H9 (cell line): ENCODE measurements at regions not wholly inside any gene's neighbourhood (a gene's known extent, or its start where the extent isn't known, plus 50 kb on each side); places are given as distances from the start of the nearest gene placed in this dataset.

Experiments used
- DNase-seq: peaks from one replicate; pipeline ENCODE4 v3.0.0-alpha.2; 2017
- H2AFZ ChIP-seq: one replicate; pipeline ENCODE4 v1.6.1; 2013; ENCODE audit warnings: mild to moderate bottlenecking, low read length, control low read depth, moderate library complexity
- H2AK5ac ChIP-seq: 2 replicates; pipeline ENCODE4 v1.6.1; 2013; ENCODE audit warnings: low read length, control low read depth, mixed read lengths; ENCODE audit not compliant: insufficient read length
- H2BK120ac ChIP-seq: one replicate; pipeline ENCODE4 v1.6.1; 2013; ENCODE audit warnings: low read depth, mild to moderate bottlenecking, low read length, control low read depth, inconsistent platforms; ENCODE audit not compliant: poor library complexity, severe bottlenecking
- H2BK12ac ChIP-seq: 2 replicates; pipeline ENCODE4 v1.6.1; 2013; ENCODE audit warnings: low read length, control low read depth, mixed read lengths, low read depth; ENCODE audit not compliant: insufficient read length
- H2BK15ac ChIP-seq: 2 replicates; pipeline ENCODE4 v1.6.1; 2013; ENCODE audit warnings: low read depth, low read length, control low read depth
- H2BK20ac ChIP-seq: one replicate; pipeline ENCODE4 v1.6.1; 2013; ENCODE audit warnings: low read depth, mild to moderate bottlenecking, low read length, control low read depth, inconsistent platforms; ENCODE audit not compliant: poor library complexity, severe bottlenecking
- H2BK5ac ChIP-seq: 2 replicates; pipeline ENCODE4 v1.6.1; 2013; ENCODE audit warnings: low read length, control low read depth, mixed read lengths; ENCODE audit not compliant: insufficient read length
- H3K14ac ChIP-seq: 2 replicates; pipeline ENCODE4 v1.6.1; 2013; ENCODE audit warnings: low read length, control low read depth; ENCODE audit not compliant: insufficient read depth
- H3K18ac ChIP-seq: 2 replicates; pipeline ENCODE4 v1.6.1; 2013; ENCODE audit warnings: low read depth, mild to moderate bottlenecking, mixed read lengths, low read length, control low read depth; ENCODE audit not compliant: insufficient read length
- H3K23ac ChIP-seq: 2 replicates; pipeline ENCODE4 v1.6.1; 2013; ENCODE audit warnings: low read length, control low read depth, mixed read lengths, low read depth; ENCODE audit not compliant: insufficient read length
- H3K23me2 ChIP-seq: 2 replicates; pipeline ENCODE4 v1.6.1; 2013; ENCODE audit warnings: low read depth, mild to moderate bottlenecking, mixed read lengths, low read length, control low read depth; ENCODE audit not compliant: insufficient read length, poor library complexity, severe bottlenecking
- H3K27ac ChIP-seq: 2 replicates; pipeline ENCODE4 v1.5.1; 2013; ENCODE audit warnings: low read length, control low read depth, mixed read lengths, low read depth; ENCODE audit not compliant: insufficient read length
- H3K27me3 ChIP-seq: 2 replicates; pipeline ENCODE4 v1.6.1; 2013; ENCODE audit warnings: low read length, control low read depth, inconsistent platforms; ENCODE audit not compliant: insufficient read depth
- H3K4ac ChIP-seq: 2 replicates; pipeline ENCODE4 v1.6.1; 2013; ENCODE audit warnings: low read depth, mild to moderate bottlenecking, control low read depth, inconsistent platforms, low read length, moderate library complexity
- H3K4me1 ChIP-seq: 2 replicates; pipeline ENCODE4 v1.6.1; 2013; ENCODE audit warnings: low read length, control low read depth, inconsistent platforms; ENCODE audit not compliant: insufficient read depth
- H3K4me2 ChIP-seq: 2 replicates; pipeline ENCODE4 v1.6.1; 2013; ENCODE audit warnings: low read length, control low read depth, mixed read lengths; ENCODE audit not compliant: insufficient read length, insufficient read depth
- H3K56ac ChIP-seq: 2 replicates; pipeline ENCODE4 v1.6.1; 2013; ENCODE audit warnings: low read depth, mild to moderate bottlenecking, mixed read lengths, low read length, control low read depth; ENCODE audit not compliant: insufficient read length
- H3K79me1 ChIP-seq: 2 replicates; pipeline ENCODE4 v1.6.1; 2013; ENCODE audit warnings: low read depth, mild to moderate bottlenecking, moderate library complexity, low read length, control low read depth, inconsistent platforms; ENCODE audit not compliant: insufficient read depth, poor library complexity, severe bottlenecking
- H3K79me2 ChIP-seq: 2 replicates; pipeline ENCODE4 v1.6.1; 2013; ENCODE audit warnings: low read length, control low read depth, inconsistent platforms; ENCODE audit not compliant: insufficient read depth
- H3K9ac ChIP-seq: 2 replicates; pipeline ENCODE4 v1.6.1; 2013; ENCODE audit warnings: low read length, control low read depth, mixed read lengths; ENCODE audit not compliant: insufficient read length; ENCODE audit errors: extremely low read depth
- H3K9me3 ChIP-seq: one replicate; pipeline ENCODE4 v1.6.1; 2013; ENCODE audit warnings: low read depth, low read length, inconsistent platforms; ENCODE audit not compliant: control insufficient read depth
- H3T11ph ChIP-seq: one replicate; pipeline ENCODE4 v1.6.1; 2013; ENCODE audit warnings: mild to moderate bottlenecking, low read length, control low read depth, inconsistent platforms
- H4K20me1 ChIP-seq: one replicate; pipeline ENCODE4 v1.6.1; 2013; ENCODE audit not compliant: control insufficient read depth, insufficient read length, insufficient read depth
- H4K5ac ChIP-seq: 2 replicates; pipeline ENCODE4 v1.6.1; 2013; ENCODE audit warnings: low read depth, mild to moderate bottlenecking, mixed read lengths, low read length, control low read depth; ENCODE audit not compliant: insufficient read length
- H4K8ac ChIP-seq: replicated peaks from 2 replicates; pipeline ENCODE4 v1.6.1; 2013; ENCODE audit warnings: low read length, control low read depth, mixed read lengths, low read depth; ENCODE audit not compliant: insufficient read length
- H4K91ac ChIP-seq: 2 replicates; pipeline ENCODE4 v1.6.1; 2013; ENCODE audit warnings: low read depth, mild to moderate bottlenecking, moderate library complexity, mixed read lengths, low read length, control low read depth; ENCODE audit not compliant: insufficient read length
- H3K27ac Mint-ChIP-seq, 3 experiments: 2 replicates in 2 of 3; 3 replicates in 1 of 3; pipeline ENCODE4 v1.8.0; 2020 to 2021; ENCODE audit warnings: mixed read lengths in 3 of 3, mild to moderate bottlenecking in 1 of 3, moderate library complexity in 1 of 3
- H3K27me3 Mint-ChIP-seq: 2 replicates; pipeline ENCODE4 v1.8.0; 2021; ENCODE audit warnings: low read depth, mild to moderate bottlenecking, moderate library complexity, mixed read lengths
- H3K36me3 Mint-ChIP-seq, 3 experiments: 2 replicates in 2 of 3; 3 replicates in 1 of 3; pipeline ENCODE4 v1.8.0; 2020 to 2021; ENCODE audit warnings: low read depth in 3 of 3, mixed read lengths in 3 of 3; ENCODE audit not compliant: insufficient read depth in 1 of 3
- H3K4me1 Mint-ChIP-seq, 2 experiments: 2 replicates each; pipeline ENCODE4 v1.8.0; 2020; ENCODE audit warnings: mixed read lengths in 2 of 2
- H3K4me3 Mint-ChIP-seq, 2 experiments: 2 replicates in 1 of 2; 3 replicates in 1 of 2; pipeline ENCODE4 v1.8.0; 2020 to 2021; ENCODE audit warnings: mild to moderate bottlenecking in 2 of 2, mixed read lengths in 2 of 2, moderate library complexity in 1 of 2
- H3K9me3 Mint-ChIP-seq, 2 experiments: 2 replicates in 1 of 2; 3 replicates in 1 of 2; pipeline ENCODE4 v1.8.0; 2020; ENCODE audit warnings: mild to moderate bottlenecking in 2 of 2, mixed read lengths in 2 of 2, moderate library complexity in 1 of 2
- CTCF ChIP-seq: fragments of 200-600 bp; sonication (generic); conservative IDR thresholded peaks from 3 replicates; pipeline ENCODE4 v1.8.0; 2021; ENCODE audit warnings: antibody characterized with exemption, mild to moderate bottlenecking
- WGBS: extraction: QIAGEN DNeasy Blood & Tissue Kit; methylation state at CpG from one replicate; pipeline ENCODE4 v1.1.7; 2013; ENCODE audit warnings: missing lambda C conversion rate, low lambda C conversion rate, mixed read lengths; ENCODE audit not compliant: insufficient read length; ENCODE audit errors: extremely low coverage; 5-methylcytosine and 5-hydroxymethylcytosine counted together

- Histone ChIP-seq H2BK5ac (no peak overlapping the region), H4K20me1 (no peaks in the 10 kb centered on the region), H2BK12ac (no peak overlapping the region), H3K4ac (no peak overlapping the region), H2BK20ac (no peak overlapping the region), H4K91ac (no peak overlapping the region), H3K9me3 (no peaks in the 10 kb centered on the region), H2BK120ac (no peak overlapping the region), H3K27ac (no peak overlapping the region), H3K9ac (no peak overlapping the region), H2AK5ac (no peak overlapping the region), H3K4me2 (no peak overlapping the region), H3K23me2 (no peaks in the 10 kb centered on the region), H3K79me1 (no peaks in the 10 kb centered on the region), H3K56ac (no peak overlapping the region), H2BK15ac (no peak overlapping the region), H2AFZ (no peak overlapping the region), H3K4me1 (no peaks in the 10 kb centered on the region), H3K23ac (no peak overlapping the region), H3T11ph (no peak overlapping the region), H3K18ac (no peak overlapping the region), H4K5ac (no peak overlapping the region), H3K27me3 (no peaks in the 10 kb centered on the region; the same call in 1 of the 2 replicates), H3K14ac (no peak overlapping the region), H4K8ac (no peak overlapping the region), H3K79me2 (no peaks in the 10 kb centered on the region)
- Mint-ChIP-seq H3K4me3 (no peak overlapping the region), H3K9me3 (no peaks in the 10 kb centered on the region), H3K4me1 (no peaks in the 10 kb centered on the region), H3K27me3 (no peaks in the 10 kb centered on the region), H3K36me3 (no peaks in the 10 kb centered on the region), H3K27ac (no peak overlapping the region; a peak in 1 of 7 replicates)
- no peak for DNase-seq
- TF ChIP-seq CTCF: no peak
- WGBS: no CpG with 5 or more reads among the region's 2 CpGs
Observed at GRCh38 chr1:170351366-170351946, 180.5 kb upstream of the GORAB start.
